HEK293 (cell line): ENCODE measurements at regions not wholly inside any gene's neighbourhood (a gene's known extent, or its start where the extent isn't known, plus 50 kb on each side); places are given as distances from the start of the nearest gene placed in this dataset.

Experiments used
- ZNF138 ChIP-seq: fragments of 450-650 bp; formaldehyde crosslinking; IDR thresholded peaks from 2 replicates; pipeline ENCODE4 v1.5.1; 2016; ENCODE audit warnings: missing biosample characterization, missing genetic modification characterization, borderline replicate concordance
- ZNF624 ChIP-seq: fragments of 450-650 bp; formaldehyde crosslinking; IDR thresholded peaks from 2 replicates; pipeline ENCODE4 v1.5.1; 2017; ENCODE audit warnings: missing biosample characterization, missing genetic modification characterization
- TF ChIP-seq, protein P1 (sequence below): fragments of 450-650 bp; formaldehyde crosslinking; IDR thresholded peaks from 2 replicates; pipeline ENCODE4 v1.5.1; 2016; ENCODE audit warnings: missing biosample characterization, missing genetic modification characterization
- TF ChIP-seq, protein P2 (sequence below): fragments of 450-650 bp; formaldehyde crosslinking; IDR thresholded peaks from 2 replicates; pipeline ENCODE4 v1.5.1; 2016; ENCODE audit warnings: missing biosample characterization, missing genetic modification characterization
- TF ChIP-seq, protein P3 (sequence below): fragments of 450-650 bp; formaldehyde crosslinking; IDR thresholded peaks from 2 replicates; pipeline ENCODE4 v1.5.1; 2016; ENCODE audit warnings: missing biosample characterization, missing genetic modification characterization

DNA sequence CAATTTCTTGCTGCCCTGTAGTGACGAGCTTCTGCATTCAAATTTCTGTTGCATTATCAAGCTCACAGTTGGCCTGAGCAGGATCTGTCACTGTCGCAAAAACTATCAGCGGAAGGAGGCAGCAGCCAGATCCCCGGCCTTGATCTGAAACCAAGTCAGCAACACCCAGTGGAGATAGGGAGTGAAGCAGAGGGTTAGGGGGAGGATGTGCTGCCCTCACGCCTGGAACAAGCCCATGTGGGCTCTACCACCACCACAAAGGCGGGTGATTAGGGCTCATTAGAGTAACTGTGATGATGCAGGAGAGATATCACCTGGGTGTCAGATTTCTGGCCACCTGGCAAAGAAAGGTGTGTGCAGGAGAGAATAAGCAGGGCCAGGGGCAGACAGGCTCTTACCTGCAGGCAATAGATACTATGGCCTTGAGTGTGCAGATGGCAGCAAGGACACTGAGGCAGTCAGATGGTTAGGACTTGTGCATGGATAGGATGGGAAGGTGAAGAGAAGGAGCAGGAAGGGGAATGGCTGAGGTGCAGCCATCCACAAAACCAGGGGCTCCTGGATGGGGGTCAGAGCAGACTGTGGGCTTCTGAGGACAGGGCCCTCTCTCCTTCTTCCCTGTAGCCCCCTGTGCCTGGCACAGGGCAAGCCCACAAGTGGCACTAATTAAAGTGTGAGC, 417.3 kb downstream of the RPS24 start:
- TF ChIP-seq, protein P1, sequence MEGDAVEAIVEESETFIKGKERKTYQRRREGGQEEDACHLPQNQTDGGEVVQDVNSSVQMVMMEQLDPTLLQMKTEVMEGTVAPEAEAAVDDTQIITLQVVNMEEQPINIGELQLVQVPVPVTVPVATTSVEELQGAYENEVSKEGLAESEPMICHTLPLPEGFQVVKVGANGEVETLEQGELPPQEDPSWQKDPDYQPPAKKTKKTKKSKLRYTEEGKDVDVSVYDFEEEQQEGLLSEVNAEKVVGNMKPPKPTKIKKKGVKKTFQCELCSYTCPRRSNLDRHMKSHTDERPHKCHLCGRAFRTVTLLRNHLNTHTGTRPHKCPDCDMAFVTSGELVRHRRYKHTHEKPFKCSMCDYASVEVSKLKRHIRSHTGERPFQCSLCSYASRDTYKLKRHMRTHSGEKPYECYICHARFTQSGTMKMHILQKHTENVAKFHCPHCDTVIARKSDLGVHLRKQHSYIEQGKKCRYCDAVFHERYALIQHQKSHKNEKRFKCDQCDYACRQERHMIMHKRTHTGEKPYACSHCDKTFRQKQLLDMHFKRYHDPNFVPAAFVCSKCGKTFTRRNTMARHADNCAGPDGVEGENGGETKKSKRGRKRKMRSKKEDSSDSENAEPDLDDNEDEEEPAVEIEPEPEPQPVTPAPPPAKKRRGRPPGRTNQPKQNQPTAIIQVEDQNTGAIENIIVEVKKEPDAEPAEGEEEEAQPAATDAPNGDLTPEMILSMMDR (tag by site-specific recombination), result no peak
- TF ChIP-seq ZNF624 (tag by site-specific recombination), result no peak
- no peak for TF ChIP-seq ZNF138
- TF ChIP-seq, protein P2, sequence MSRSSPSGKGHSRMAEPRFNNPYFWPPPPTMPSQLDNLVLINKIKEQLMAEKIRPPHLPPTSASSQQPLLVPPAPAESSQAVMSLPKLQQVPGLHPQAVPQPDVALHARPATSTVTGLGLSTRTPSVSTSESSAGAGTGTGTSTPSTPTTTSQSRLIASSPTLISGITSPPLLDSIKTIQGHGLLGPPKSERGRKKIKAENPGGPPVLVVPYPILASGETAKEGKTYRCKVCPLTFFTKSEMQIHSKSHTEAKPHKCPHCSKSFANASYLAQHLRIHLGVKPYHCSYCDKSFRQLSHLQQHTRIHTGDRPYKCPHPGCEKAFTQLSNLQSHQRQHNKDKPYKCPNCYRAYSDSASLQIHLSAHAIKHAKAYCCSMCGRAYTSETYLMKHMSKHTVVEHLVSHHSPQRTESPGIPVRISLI (tag by site-specific recombination), result no peak
- TF ChIP-seq, protein P3, sequence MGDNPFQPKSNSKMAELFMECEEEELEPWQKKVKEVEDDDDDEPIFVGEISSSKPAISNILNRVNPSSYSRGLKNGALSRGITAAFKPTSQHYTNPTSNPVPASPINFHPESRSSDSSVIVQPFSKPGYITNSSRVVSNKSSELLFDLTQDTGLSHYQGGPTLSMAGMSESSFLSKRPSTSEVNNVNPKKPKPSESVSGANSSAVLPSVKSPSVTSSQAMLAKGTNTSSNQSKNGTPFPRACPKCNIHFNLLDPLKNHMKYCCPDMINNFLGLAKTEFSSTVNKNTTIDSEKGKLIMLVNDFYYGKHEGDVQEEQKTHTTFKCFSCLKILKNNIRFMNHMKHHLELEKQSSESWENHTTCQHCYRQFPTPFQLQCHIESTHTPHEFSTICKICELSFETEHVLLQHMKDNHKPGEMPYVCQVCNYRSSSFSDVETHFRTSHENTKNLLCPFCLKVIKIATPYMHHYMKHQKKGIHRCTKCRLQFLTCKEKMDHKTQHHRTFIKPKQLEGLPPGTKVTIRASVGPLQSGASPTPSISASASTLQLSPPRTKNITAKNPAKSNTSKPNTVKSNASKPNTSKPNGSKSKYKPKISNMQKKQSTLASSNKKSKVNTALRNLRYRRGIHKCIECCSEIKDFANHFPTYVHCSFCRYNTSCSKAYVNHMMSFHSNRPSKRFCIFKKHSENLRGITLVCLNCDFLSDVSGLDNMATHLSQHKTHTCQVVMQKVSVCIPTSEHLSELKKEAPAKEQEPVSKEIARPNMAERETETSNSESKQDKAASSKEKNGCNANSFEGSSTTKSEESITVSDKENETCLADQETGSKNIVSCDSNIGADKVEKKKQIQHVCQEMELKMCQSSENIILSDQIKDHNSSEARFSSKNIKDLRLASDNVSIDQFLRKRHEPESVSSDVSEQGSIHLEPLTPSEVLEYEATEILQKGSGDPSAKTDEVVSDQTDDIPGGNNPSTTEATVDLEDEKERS (tag by site-specific recombination), result no peak
